B cell (primary cell): ENCODE measurements at regions not wholly inside any gene's neighbourhood (a gene's known extent, or its start where the extent isn't known, plus 50 kb on each side); places are given as distances from the start of the nearest gene placed in this dataset.

Source experiments
- EZH2 ChIP-seq: IDR thresholded peaks from 2 replicates; pipeline ENCODE4 v1.6.1; 2012; ENCODE audit warnings: borderline replicate concordance, low read depth, mild to moderate bottlenecking, moderate library complexity, low read length; ENCODE audit not compliant: insufficient read depth, poor library complexity, severe bottlenecking
- TF ChIP-seq, protein P1 (sequence below): fragments of 200-600 bp; IDR thresholded peaks from one replicate; pipeline ENCODE4 v1.8.0; 2022; ENCODE audit warnings: antibody characterized with exemption, mild to moderate bottlenecking

DNA sequence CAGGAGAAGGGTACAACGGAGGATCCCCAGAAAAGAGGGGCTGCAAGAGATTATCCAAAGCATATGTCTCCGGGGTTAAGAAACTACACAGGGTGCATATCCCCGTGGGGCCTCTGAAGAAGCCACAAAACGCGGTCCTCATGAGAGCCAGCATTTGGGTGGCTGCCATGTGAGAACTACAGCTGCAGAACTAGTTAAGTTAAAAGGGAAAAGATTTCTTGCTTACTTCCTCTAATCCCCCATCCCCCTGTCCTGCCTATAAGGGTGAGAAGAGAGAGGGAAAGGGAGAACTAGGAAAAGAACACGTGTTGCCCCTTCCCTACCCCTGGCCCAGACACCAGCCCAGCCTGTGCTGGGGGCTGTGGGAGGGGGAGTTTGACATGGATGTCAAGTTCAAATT, 70.4 kb upstream of the PCSK6 start:
- TF ChIP-seq, protein P1, sequence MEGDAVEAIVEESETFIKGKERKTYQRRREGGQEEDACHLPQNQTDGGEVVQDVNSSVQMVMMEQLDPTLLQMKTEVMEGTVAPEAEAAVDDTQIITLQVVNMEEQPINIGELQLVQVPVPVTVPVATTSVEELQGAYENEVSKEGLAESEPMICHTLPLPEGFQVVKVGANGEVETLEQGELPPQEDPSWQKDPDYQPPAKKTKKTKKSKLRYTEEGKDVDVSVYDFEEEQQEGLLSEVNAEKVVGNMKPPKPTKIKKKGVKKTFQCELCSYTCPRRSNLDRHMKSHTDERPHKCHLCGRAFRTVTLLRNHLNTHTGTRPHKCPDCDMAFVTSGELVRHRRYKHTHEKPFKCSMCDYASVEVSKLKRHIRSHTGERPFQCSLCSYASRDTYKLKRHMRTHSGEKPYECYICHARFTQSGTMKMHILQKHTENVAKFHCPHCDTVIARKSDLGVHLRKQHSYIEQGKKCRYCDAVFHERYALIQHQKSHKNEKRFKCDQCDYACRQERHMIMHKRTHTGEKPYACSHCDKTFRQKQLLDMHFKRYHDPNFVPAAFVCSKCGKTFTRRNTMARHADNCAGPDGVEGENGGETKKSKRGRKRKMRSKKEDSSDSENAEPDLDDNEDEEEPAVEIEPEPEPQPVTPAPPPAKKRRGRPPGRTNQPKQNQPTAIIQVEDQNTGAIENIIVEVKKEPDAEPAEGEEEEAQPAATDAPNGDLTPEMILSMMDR: no peak
- TF ChIP-seq EZH2: no peak
